ENCODE measurements at regions not wholly inside any gene's neighbourhood (a gene's known extent, or its start where the extent isn't known, plus 50 kb on each side); places are given as distances from the start of the nearest gene placed in this dataset.

DNA sequence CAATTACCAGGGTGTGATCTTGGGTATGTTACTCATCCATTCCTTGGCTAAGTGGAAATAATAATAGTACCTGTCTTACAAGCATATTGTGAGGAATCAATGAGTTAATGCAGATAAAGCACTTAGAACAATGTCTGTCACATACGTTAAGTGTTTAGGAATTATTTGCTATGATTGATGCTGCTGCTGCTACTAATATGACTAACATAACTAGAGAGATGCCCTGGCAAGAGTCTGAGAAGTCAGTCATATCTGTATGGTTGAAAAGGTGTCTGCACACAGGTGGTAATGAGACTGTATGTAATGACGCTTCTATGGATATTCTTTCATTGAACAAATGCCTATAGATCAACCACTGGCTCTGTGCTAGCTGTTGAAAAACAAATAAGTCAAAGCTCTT is 100.1 kb upstream of the PCGF5 start:
- Histone ChIP-seq H3K27ac (no peak overlapping the region), H3K27me3 (no peaks in the 10 kb centered on the region), H3K36me3 (no peaks in the 10 kb centered on the region), H3K4me1 (ENCODE audit: insufficient read depth) (no peaks in the 10 kb centered on the region), H3K4me3 (no peak overlapping the region), H3K9me3 (no peaks in the 10 kb centered on the region)
- TF ChIP-seq EP300 (IDR thresholded peaks at IDR 0.05) (no peak), POLR2A (IDR thresholded peaks at IDR 0.05) (no peak), CTCF (IDR thresholded peaks at IDR 0.05) (no peak)
- DNase-seq: no peak
- WGBS, 3 donors: 45 to 67% (median 64%) methylated on average over 2 of the region's 2 CpGs
- intact Hi-C loops (cut with DNase I): no loop called here

DNA sequence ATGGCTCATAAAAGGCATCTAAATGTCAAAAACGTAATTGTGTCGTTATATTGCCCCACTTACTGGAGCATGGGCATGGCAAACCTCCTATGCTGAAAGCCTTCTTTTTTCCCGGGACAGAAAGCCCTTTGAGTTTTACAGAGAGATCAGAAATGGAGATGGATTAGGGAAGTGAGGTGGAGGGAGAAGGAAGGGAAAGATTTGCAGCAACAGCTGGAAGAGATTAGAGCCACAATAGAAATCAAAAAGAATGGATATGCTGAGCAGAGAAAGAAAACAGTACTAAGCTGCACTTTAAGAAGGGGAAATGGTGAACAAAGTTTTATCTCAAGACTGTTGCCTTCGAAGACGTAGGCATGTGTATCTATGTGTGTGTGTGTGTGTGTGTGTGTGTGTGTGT is 97.2 kb upstream of the PCGF5 start:
- Histone ChIP-seq H3K4me1 (ENCODE audit: insufficient read depth) (no peaks in the 10 kb centered on the region), H3K27me3 (no peaks in the 10 kb centered on the region), H3K27ac (no peak overlapping the region), H3K4me3 (no peak overlapping the region), H3K9me3 (no peaks in the 10 kb centered on the region), H3K36me3 (no peaks in the 10 kb centered on the region)
- 31 to 45% (median 40%) methylated on average over 5 of the region's 5 CpGs for WGBS, 3 donors
- TF ChIP-seq EP300 (IDR thresholded peaks at IDR 0.05) (no peak), CTCF (IDR thresholded peaks at IDR 0.05) (no peak), POLR2A (IDR thresholded peaks at IDR 0.05) (no peak)
- intact Hi-C loops (cut with DNase I): no loop called here
- no peak for DNase-seq

- no peak for DNase-seq
- Histone ChIP-seq H3K4me1 (ENCODE audit: insufficient read depth) (no peaks in the 10 kb centered on the region), H3K9me3 (no peaks in the 10 kb centered on the region), H3K4me3 (no peak overlapping the region), H3K27me3 (no peaks in the 10 kb centered on the region), H3K36me3 (no peaks in the 10 kb centered on the region), H3K27ac (no peak overlapping the region)
- intact Hi-C loops (cut with DNase I): no loop called here
- 37 to 60% (median 42%) methylated on average over 2 of the region's 2 CpGs for WGBS, 3 donors
- TF ChIP-seq EP300 (IDR thresholded peaks at IDR 0.05) (no peak), POLR2A (IDR thresholded peaks at IDR 0.05) (no peak), CTCF (IDR thresholded peaks at IDR 0.05) (no peak)
Observed at GRCh38 chr10:91124016-91124415, 96.4 kb upstream of the PCGF5 start.

- WGBS, 3 donors: 87 to 90% (median 89%) methylated on average over 2 of the region's 2 CpGs
Observed at GRCh38 chr10:91126471-91126870, 94.0 kb upstream of the PCGF5 start.

More at GRCh38 chr10:91126471-91126870, 94.0 kb upstream of the PCGF5 start:
- no peak for TF ChIP-seq POLR2A (IDR thresholded peaks at IDR 0.05)
- no peak for TF ChIP-seq CTCF (IDR thresholded peaks at IDR 0.05)
- TF ChIP-seq EP300 (IDR thresholded peaks at IDR 0.05): no peak
- Histone ChIP-seq H3K9me3 (no peaks in the 10 kb centered on the region), H3K27me3 (no peaks in the 10 kb centered on the region), H3K4me1 (ENCODE audit: insufficient read depth) (no peaks in the 10 kb centered on the region), H3K4me3 (no peak overlapping the region), H3K36me3 (no peaks in the 10 kb centered on the region), H3K27ac (no peak overlapping the region)
- intact Hi-C loops (cut with DNase I): no loop called here
- no peak for DNase-seq

Data from ovary (tissue), 7 donors.